ENCODE measurements at regions not wholly inside any gene's neighbourhood (a gene's known extent, or its start where the extent isn't known, plus 50 kb on each side); places are given as distances from the start of the nearest gene placed in this dataset.

DNA sequence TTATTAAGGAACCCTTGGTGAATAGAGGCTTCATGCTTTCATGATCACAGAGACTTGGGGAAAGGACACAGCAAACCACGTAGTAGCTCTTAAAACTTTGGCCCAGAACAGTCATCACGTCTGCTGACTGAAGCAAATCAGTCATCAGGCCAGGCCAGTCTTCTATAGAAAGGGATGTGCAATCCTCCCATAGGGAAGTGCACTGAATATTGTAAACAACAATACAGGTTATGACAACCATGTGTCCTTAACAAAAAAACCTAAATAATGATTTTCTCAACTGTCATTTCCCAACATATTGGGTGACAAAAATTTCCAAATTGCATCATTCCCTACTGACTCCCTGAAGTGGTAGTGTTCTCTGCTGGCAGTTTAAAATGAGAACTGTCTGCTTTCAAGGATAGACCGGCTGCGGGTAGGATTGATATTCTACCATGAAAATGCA, 388.2 kb upstream of the CITED2 start:
- H3K4me3 ChIP-seq (ENCODE audit: low read length) = no peak overlapping the region
- no peaks in the 10 kb centered on the region for H3K4me1 ChIP-seq (ENCODE audit: control insufficient read depth, insufficient read depth, low read length)
- no peak overlapping the region for H3K27ac ChIP-seq (ENCODE audit: low read length)
- no peaks in the 10 kb centered on the region for H3K9me3 ChIP-seq (ENCODE audit: control insufficient read depth, insufficient read depth, low read length)
- no CpG with 5 or more reads among the region's 4 CpGs for WGBS (ENCODE audit: insufficient coverage, insufficient read length)
- H3K27me3 ChIP-seq (ENCODE audit: control insufficient read depth, insufficient read depth, low read length) = no peaks in the 10 kb centered on the region
- H3K36me3 ChIP-seq (ENCODE audit: control insufficient read depth, insufficient read depth, low read length) = no peaks in the 10 kb centered on the region
- no peak for DNase-seq (ENCODE audit: low read depth, low spot score)

DNA sequence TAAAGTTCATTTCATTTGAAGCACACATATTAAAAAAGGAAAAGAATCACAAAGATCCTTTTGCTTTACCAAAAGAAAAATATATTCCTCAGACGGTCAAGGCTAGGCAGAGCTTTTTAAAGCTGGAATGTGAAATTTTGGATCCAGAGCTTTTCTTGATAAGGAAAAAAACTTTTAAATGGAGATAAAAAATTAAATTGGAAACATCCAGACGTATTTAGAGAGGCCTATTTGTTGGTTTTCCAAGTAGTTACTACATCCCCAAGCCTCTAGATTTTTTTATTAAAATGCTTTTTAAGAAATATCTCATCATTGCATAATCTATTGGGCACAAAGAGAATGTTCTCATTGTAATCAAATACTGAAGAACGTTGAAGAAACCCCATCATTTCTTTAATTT, 385.7 kb upstream of the CITED2 start:
- Histone ChIP-seq H3K4me3 (ENCODE audit: low read length) (no peak overlapping the region), H3K27me3 (ENCODE audit: control insufficient read depth, insufficient read depth, low read length) (no peaks in the 10 kb centered on the region), H3K27ac (ENCODE audit: low read length) (no peak overlapping the region), H3K36me3 (ENCODE audit: control insufficient read depth, insufficient read depth, low read length) (no peaks in the 10 kb centered on the region), H3K9me3 (ENCODE audit: control insufficient read depth, insufficient read depth, low read length) (no peaks in the 10 kb centered on the region), H3K4me1 (ENCODE audit: control insufficient read depth, insufficient read depth, low read length) (no peaks in the 10 kb centered on the region)
- DNase-seq (ENCODE audit: low read depth, low spot score) = no peak
- WGBS (ENCODE audit: insufficient coverage, insufficient read length) = no CpG with 5 or more reads among the region's 3 CpGs

DNA sequence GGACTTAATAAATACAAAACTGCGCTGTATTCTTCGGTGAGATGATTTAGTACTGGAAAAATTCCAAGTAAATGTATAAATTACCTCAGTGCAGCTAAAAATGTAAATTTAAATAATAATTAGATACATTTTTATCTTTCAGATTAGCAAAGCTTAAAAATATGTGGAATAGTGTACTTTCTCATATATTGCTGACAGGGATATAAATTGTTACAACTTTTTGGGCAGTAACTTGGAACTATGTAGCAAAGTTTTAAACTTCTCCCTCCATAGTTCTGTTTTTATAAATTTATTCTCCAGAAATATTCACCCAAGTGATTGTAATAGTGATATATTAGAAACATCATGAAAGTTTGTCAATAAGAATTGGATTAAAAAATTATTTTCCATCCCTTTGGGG, 384.6 kb upstream of the CITED2 start:
- Histone ChIP-seq H3K4me1 (ENCODE audit: control insufficient read depth, insufficient read depth, low read length) (no peaks in the 10 kb centered on the region), H3K9me3 (ENCODE audit: control insufficient read depth, insufficient read depth, low read length) (no peaks in the 10 kb centered on the region), H3K4me3 (ENCODE audit: low read length) (no peak overlapping the region), H3K36me3 (ENCODE audit: control insufficient read depth, insufficient read depth, low read length) (no peaks in the 10 kb centered on the region), H3K27me3 (ENCODE audit: control insufficient read depth, insufficient read depth, low read length) (no peaks in the 10 kb centered on the region), H3K27ac (ENCODE audit: low read length) (no peak overlapping the region)
- no CpG with 5 or more reads among the region's 2 CpGs for WGBS (ENCODE audit: insufficient coverage, insufficient read length)
- no peak for DNase-seq (ENCODE audit: low read depth, low spot score)

DNA sequence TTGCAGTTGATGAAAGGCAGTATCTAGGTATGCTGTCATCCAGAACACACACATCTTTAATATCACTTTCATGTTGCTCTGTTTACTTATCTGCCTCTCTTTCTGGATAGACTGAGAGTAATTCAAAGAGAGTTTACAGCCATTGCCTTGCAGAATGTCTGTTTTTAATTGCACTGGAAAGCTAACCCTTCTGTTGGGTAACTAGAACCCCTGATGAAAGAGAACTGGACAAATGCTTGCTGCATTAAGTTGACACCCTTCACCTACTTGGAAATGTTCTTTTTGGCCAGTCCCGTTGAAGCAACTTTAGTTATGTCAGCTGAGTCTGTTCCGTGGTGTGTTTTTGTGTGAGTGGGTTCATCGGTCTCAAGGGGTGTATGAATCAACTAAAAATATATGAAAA, 383.8 kb upstream of the CITED2 start:
- DNase-seq (ENCODE audit: low read depth, low spot score) = no peak
- H3K27me3 ChIP-seq (ENCODE audit: control insufficient read depth, insufficient read depth, low read length) = no peaks in the 10 kb centered on the region
- no peak overlapping the region for H3K27ac ChIP-seq (ENCODE audit: low read length)
- no peaks in the 10 kb centered on the region for H3K4me1 ChIP-seq (ENCODE audit: control insufficient read depth, insufficient read depth, low read length)
- no peak overlapping the region for H3K4me3 ChIP-seq (ENCODE audit: low read length)
- no peaks in the 10 kb centered on the region for H3K36me3 ChIP-seq (ENCODE audit: control insufficient read depth, insufficient read depth, low read length)
- H3K9me3 ChIP-seq (ENCODE audit: control insufficient read depth, insufficient read depth, low read length) = no peaks in the 10 kb centered on the region
- WGBS (ENCODE audit: insufficient coverage, insufficient read length) = no CpG with 5 or more reads among the region's 3 CpGs

DNA sequence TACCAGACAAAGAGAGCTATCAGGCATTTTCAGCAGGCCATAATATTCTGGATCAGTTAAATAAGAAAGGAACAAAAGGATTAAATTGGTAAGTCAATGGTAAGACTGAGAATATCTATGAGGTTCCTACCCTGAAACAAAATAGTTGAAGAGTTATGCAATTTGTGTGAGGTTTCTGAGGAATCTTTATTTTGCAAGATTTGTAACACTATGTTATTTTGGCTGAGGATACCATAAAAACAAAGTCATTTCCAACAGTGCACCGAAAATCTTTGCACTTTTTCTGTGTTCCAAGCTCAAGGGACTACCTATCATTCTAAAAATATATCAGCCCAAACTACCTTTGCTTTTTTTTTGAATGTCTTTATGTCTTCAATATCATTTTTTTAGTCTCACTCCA, 383.3 kb upstream of the CITED2 start:
- no CpG with 5 or more reads among the region's 1 CpG for WGBS (ENCODE audit: insufficient coverage, insufficient read length)
- no peak overlapping the region for H3K27ac ChIP-seq (ENCODE audit: low read length)

DNA sequence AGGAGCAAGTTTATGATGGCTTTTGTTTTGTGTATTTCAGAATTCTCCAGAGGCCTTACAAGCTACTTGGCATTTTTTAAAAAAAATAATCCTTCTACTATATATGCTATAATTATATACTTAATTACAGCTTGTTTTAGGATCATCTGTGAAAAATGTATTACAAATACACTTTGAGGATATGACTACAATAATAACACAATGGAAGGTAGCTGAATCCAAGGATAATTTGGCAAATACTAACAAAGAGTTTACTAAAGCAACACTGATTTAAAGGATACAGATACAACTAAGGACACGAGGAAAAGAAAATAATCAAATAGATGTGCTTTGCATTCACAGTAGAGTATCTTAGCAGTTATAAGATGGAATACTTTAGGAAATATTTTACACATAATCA, 381.9 kb upstream of the CITED2 start:
- Histone ChIP-seq H3K27ac (ENCODE audit: low read length) (no peak overlapping the region), H3K36me3 (ENCODE audit: control insufficient read depth, insufficient read depth, low read length) (no peaks in the 10 kb centered on the region), H3K4me1 (ENCODE audit: control insufficient read depth, insufficient read depth, low read length) (no peaks in the 10 kb centered on the region), H3K9me3 (ENCODE audit: control insufficient read depth, insufficient read depth, low read length) (no peaks in the 10 kb centered on the region), H3K27me3 (ENCODE audit: control insufficient read depth, insufficient read depth, low read length) (no peaks in the 10 kb centered on the region), H3K4me3 (ENCODE audit: low read length) (no peak overlapping the region)
- DNase-seq (ENCODE audit: low read depth, low spot score) = no peak
- no CpG with 5 or more reads among the region's 1 CpG for WGBS (ENCODE audit: insufficient coverage, insufficient read length)

More for the DNA sequence above, 383.3 kb upstream of the CITED2 start:
- no peaks in the 10 kb centered on the region for H3K27me3 ChIP-seq (ENCODE audit: control insufficient read depth, insufficient read depth, low read length)
- H3K9me3 ChIP-seq (ENCODE audit: control insufficient read depth, insufficient read depth, low read length) = no peaks in the 10 kb centered on the region
- H3K4me1 ChIP-seq (ENCODE audit: control insufficient read depth, insufficient read depth, low read length) = no peaks in the 10 kb centered on the region
- no peak overlapping the region for H3K4me3 ChIP-seq (ENCODE audit: low read length)
- H3K36me3 ChIP-seq (ENCODE audit: control insufficient read depth, insufficient read depth, low read length) = no peaks in the 10 kb centered on the region
- DNase-seq (ENCODE audit: low read depth, low spot score) = no peak

DNA sequence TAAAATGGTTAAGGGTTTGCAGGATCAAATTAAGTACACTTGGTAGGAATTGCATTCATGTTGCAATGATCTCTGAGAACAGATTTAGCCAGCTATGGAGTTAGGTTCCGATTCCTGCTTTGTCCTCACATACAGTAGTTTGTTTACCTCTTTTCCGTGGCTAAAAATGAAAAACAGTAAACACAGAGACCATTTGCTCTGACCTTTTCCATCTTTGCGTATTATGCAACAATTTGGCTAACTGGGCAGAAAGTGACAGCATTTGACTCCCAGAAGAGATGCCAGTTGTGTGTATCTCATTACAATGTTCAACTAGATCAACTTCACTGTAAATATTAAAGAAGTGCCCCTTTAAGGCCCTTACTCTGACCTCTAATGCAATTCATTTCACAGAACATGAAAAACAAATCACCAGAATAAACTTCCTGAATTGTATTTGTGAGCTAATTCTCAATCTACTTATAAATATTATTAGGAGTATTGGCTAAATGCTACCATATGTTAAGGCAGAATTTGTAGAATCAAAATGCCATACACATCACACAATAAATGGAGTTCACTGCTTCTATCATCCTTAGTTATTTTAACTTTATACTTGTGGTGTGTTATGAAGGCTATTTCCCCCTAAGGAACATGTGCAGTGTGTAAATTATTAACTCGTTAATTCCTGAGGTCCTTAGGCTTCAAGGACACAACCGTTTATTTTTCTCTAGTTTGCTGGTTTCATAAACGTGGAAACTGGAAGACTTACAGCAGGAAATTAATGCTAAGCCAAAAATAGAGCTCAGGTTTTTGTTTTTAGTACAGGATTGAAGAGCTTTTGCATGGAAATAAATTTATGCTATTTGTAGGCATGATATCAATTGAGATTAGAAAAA, 380.7 kb upstream of the CITED2 start:
- Histone ChIP-seq H3K36me3 (ENCODE audit: control insufficient read depth, insufficient read depth, low read length) (no peaks in the 10 kb centered on the region; the same call in 1 of the 2 replicates), H3K27ac (ENCODE audit: low read length) (no peak overlapping the region), H3K4me1 (ENCODE audit: control insufficient read depth, insufficient read depth, low read length) (no peaks in the 10 kb centered on the region), H3K27me3 (ENCODE audit: control insufficient read depth, insufficient read depth, low read length) (no peaks in the 10 kb centered on the region), H3K9me3 (ENCODE audit: control insufficient read depth, insufficient read depth, low read length) (no peaks in the 10 kb centered on the region), H3K4me3 (ENCODE audit: low read length) (no peak overlapping the region)
- WGBS (ENCODE audit: insufficient coverage, insufficient read length) = no CpG with 5 or more reads among the region's 6 CpGs
- no peak for DNase-seq (ENCODE audit: low read depth, low spot score)

DNA sequence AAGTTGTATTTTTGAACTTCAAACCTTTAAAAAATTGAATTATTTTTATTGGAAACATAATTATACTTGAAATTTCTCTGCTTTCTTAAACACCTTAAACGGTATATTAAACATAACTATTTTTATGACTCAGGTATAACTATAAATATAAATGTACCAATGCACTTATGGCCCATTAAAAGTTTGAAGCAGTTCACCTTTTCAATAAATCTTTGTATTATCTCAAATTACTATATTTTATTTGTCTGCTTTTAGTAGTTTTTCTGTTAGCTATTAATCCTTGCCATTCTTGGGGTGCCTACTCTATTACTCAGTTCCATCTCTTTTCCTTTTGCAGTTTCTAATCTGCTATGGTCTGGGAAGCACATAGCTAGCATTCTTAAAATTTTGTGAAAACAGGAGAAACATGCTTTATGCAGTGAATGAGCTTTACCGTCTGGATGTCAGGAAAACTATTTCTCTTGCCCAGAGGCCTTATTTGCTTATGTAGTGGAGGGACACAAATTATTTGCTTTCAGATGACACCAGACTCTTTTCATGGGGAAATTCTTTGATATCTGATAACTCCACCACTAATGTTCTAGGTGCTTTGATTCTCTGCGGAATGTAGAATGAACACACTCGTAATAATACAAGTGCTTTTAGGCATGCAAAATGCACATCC, 378.9 kb upstream of the CITED2 start:
- WGBS (ENCODE audit: insufficient coverage, insufficient read length) = no CpG with 5 or more reads among the region's 4 CpGs
- no peak for DNase-seq (ENCODE audit: low read depth, low spot score)
- no peak overlapping the region for H3K4me3 ChIP-seq (ENCODE audit: low read length)
- H3K4me1 ChIP-seq (ENCODE audit: control insufficient read depth, insufficient read depth, low read length) = no peaks in the 10 kb centered on the region
- H3K9me3 ChIP-seq (ENCODE audit: control insufficient read depth, insufficient read depth, low read length) = no peaks in the 10 kb centered on the region
- no peaks in the 10 kb centered on the region for H3K27me3 ChIP-seq (ENCODE audit: control insufficient read depth, insufficient read depth, low read length)
- no peaks in the 10 kb centered on the region; the same call in 1 of the 2 replicates for H3K36me3 ChIP-seq (ENCODE audit: control insufficient read depth, insufficient read depth, low read length)
- no peak overlapping the region for H3K27ac ChIP-seq (ENCODE audit: low read length)

DNA sequence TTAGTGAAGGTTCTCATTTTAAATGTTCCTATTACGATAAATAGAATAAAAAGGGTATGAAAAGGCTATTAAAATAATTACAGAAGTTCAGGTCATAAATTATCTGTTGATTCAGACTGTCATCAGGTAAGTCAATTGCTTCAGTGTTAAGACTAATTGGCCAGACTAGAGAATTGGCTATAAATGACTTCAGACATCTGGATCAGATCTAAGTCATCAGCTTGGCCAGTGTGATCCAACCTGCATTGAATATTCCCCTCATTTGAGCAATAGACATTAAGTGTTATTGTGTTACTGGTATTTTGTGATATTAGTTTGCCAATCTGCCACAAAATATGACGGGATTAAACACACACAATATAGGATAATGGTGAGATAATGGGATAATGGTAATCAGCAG, 377.6 kb upstream of the CITED2 start:
- Histone ChIP-seq H3K36me3 (ENCODE audit: control insufficient read depth, insufficient read depth, low read length) (no peaks in the 10 kb centered on the region; the same call in 1 of the 2 replicates), H3K4me1 (ENCODE audit: control insufficient read depth, insufficient read depth, low read length) (no peaks in the 10 kb centered on the region), H3K4me3 (ENCODE audit: low read length) (no peak overlapping the region), H3K9me3 (ENCODE audit: control insufficient read depth, insufficient read depth, low read length) (no peaks in the 10 kb centered on the region), H3K27ac (ENCODE audit: low read length) (no peak overlapping the region), H3K27me3 (ENCODE audit: control insufficient read depth, insufficient read depth, low read length) (no peaks in the 10 kb centered on the region)
- no peak for DNase-seq (ENCODE audit: low read depth, low spot score)
- WGBS (ENCODE audit: insufficient coverage, insufficient read length) = no CpG with 5 or more reads among the region's 2 CpGs

DNA sequence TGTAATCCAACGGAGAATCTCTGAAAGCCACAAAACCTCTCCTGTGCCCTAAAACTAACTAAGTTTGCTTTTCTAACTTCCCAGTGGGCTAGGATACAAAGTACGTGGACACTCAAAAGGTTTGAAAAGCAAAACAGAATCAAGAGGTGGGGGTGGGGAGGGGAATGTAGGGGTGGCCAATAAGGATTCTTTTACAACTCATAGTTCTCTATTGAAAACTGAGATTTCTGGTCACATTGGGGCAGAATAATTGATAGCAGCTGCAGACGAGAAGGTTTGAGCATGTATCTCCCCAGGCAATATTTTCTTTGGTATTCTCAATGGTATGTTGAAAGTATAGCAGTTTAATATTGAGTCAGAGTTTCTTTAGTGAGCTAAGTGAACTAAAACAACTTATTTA, 376.7 kb upstream of the CITED2 start:
- H3K27me3 ChIP-seq (ENCODE audit: control insufficient read depth, insufficient read depth, low read length) = no peaks in the 10 kb centered on the region
- no peaks in the 10 kb centered on the region; the same call in 1 of the 2 replicates for H3K36me3 ChIP-seq (ENCODE audit: control insufficient read depth, insufficient read depth, low read length)
- no peaks in the 10 kb centered on the region for H3K9me3 ChIP-seq (ENCODE audit: control insufficient read depth, insufficient read depth, low read length)
- no CpG with 5 or more reads among the region's 3 CpGs for WGBS (ENCODE audit: insufficient coverage, insufficient read length)
- DNase-seq (ENCODE audit: low read depth, low spot score) = no peak
- no peaks in the 10 kb centered on the region for H3K4me1 ChIP-seq (ENCODE audit: control insufficient read depth, insufficient read depth, low read length)
- H3K27ac ChIP-seq (ENCODE audit: low read length) = no peak overlapping the region
- H3K4me3 ChIP-seq (ENCODE audit: low read length) = no peak overlapping the region

Data from iPS DF 6.9 (cell line).